GM12878 (cell line): ENCODE measurements at regions not wholly inside any gene's neighbourhood (a gene's known extent, or its start where the extent isn't known, plus 50 kb on each side); places are given as distances from the start of the nearest gene placed in this dataset.

Source experiments
- ATAC-seq: fragments of 200-7000 bp; cut with Tn5 transposase; 3 replicates; pipeline ENCODE4 v1.9.1; 2020; ENCODE audit warnings: mild to moderate bottlenecking, moderate library complexity
- BruUV-seq: library from RNA; stranded (reverse); fragments of 400-500 nt; replicated peaks from 2 replicates; lab custom pipeline; 2021; lab: Mats Ljungman, UMichigan
- CTCF ChIA-PET: fragments of 300-600 bp; sonication (Branson Sonifier 250); formaldehyde crosslinking; extraction: SDS; loops from one replicate; lab custom pipeline; 2021; ENCODE audit warnings: inconsistent platforms; lab: Yijun Ruan, JAX
- POLR2A ChIA-PET: fragments of 350-600 bp; formaldehyde crosslinking; extraction: SDS; loops from one replicate; lab custom pipeline; 2021; ENCODE audit warnings: inconsistent platforms; lab: Charles Lee
- RAD21 ChIA-PET: fragments of 300-600 bp; sonication (Branson Sonifier 250); formaldehyde crosslinking; loops from one replicate; lab custom pipeline; 2023; ENCODE audit warnings: antibody characterized with exemption; ENCODE audit not compliant: unreplicated experiment; lab: Charles Lee
- SMC1A ChIA-PET: fragments of 300-600 bp; sonication (Branson Sonifier 250); formaldehyde crosslinking; loops from one replicate; lab custom pipeline; 2023; ENCODE audit not compliant: unreplicated experiment, uncharacterized antibody; lab: Charles Lee
- DNase-seq: peaks from one replicate; pipeline ENCODE4 v3.0.0-alpha.2; 2011; ENCODE audit warnings: low read depth, low spot score
- FAIRE-seq: peaks from 3 replicates; lab custom pipeline; 2011; peaks lifted over from hg19 to GRCh38; lab: Jason Lieb, UNC
- H2AFZ ChIP-seq: 2 replicates; pipeline ENCODE4 v1.6.0; 2011; ENCODE audit warnings: low read depth, low read length, control low read depth; ENCODE audit not compliant: control insufficient read depth
- H3K27ac ChIP-seq: 2 replicates; pipeline ENCODE4 v1.5.1; 2011; ENCODE audit warnings: control low read depth; ENCODE audit not compliant: control insufficient read depth, insufficient read depth
- H3K27me3 ChIP-seq, 2 experiments: replicated peaks in 1 of 2; 2 replicates each; pipeline versions ENCODE4 v1.6.0 to v1.6.1; 2011; ENCODE audit warnings: low read length in 1 of 2; ENCODE audit not compliant: control insufficient read depth in 2 of 2, insufficient read depth in 2 of 2
- H3K36me3 ChIP-seq, 2 experiments: 2 replicates each; pipeline ENCODE4 v1.5.1; 2011; ENCODE audit warnings: low read length in 1 of 2; ENCODE audit not compliant: control insufficient read depth in 2 of 2, insufficient read depth in 2 of 2
- H3K4me1 ChIP-seq: 2 replicates; pipeline ENCODE4 v1.6.1; 2011; ENCODE audit warnings: mild to moderate bottlenecking, low read length, moderate library complexity, mixed read lengths; ENCODE audit not compliant: control insufficient read depth, insufficient read depth
- H3K4me2 ChIP-seq: 2 replicates; pipeline ENCODE4 v1.6.0; 2011; ENCODE audit warnings: control low read depth; ENCODE audit not compliant: control insufficient read depth, insufficient read depth
- H3K4me3 ChIP-seq: fragments of 200-600 bp; sonication (generic); 2 replicates; pipeline ENCODE4 v1.5.1; 2016
- H3K79me2 ChIP-seq: 2 replicates; pipeline ENCODE4 v1.6.0; 2011; ENCODE audit warnings: low read length; ENCODE audit not compliant: control insufficient read depth, insufficient read depth
- H3K9ac ChIP-seq: 2 replicates; pipeline ENCODE4 v1.8.0; 2011; ENCODE audit warnings: low read length, control low read depth, mixed read lengths; ENCODE audit not compliant: control insufficient read depth, insufficient read depth
- H3K9me3 ChIP-seq: replicated peaks from 3 replicates; pipeline ENCODE4 v1.5.1; 2011; ENCODE audit warnings: mild to moderate bottlenecking, low read length; ENCODE audit not compliant: control insufficient read depth, insufficient read depth
- H4K20me1 ChIP-seq: 2 replicates; pipeline ENCODE4 v1.6.0; 2011; ENCODE audit not compliant: control insufficient read depth, insufficient read depth
- JUNB ChIP-seq: IDR thresholded peaks from 2 replicates; pipeline ENCODE4 v1.6.1; 2016; ENCODE audit warnings: antibody characterized with exemption, mild to moderate bottlenecking
- MTA2 ChIP-seq: fragments of 450-650 bp; IDR thresholded peaks from 2 replicates; pipeline ENCODE4 v1.6.1; 2016; ENCODE audit warnings: low read depth, mild to moderate bottlenecking, moderate library complexity
- NFYB ChIP-seq: IDR thresholded peaks from 2 replicates; pipeline ENCODE4 v1.6.1; 2011; ENCODE audit warnings: low read depth, mild to moderate bottlenecking, low read length, improper control_type of control experiment, moderate library complexity; ENCODE audit not compliant: insufficient read depth
- SP1 ChIP-seq: IDR thresholded peaks from one replicate; pipeline ENCODE4 v1.6.1; 2011; ENCODE audit warnings: low read depth, low read length
- SPI1 ChIP-seq: IDR thresholded peaks from 2 replicates; pipeline ENCODE4 v1.6.1; 2011; ENCODE audit warnings: low read depth, mild to moderate bottlenecking, low read length, moderate library complexity, borderline replicate concordance; ENCODE audit not compliant: insufficient read depth
- WGBS: methylation state at CpG from one replicate; pipeline ENCODE4 v1.1.6; 2016; ENCODE audit warnings: low lambda C conversion rate; ENCODE audit not compliant: insufficient replicate concordance, insufficient coverage; ENCODE audit errors: missing lambda C conversion rate; 5-methylcytosine and 5-hydroxymethylcytosine counted together
- in situ Hi-C: fragments of 300-500 bp; cut with MboI; formaldehyde crosslinking; loops from 9 replicates; pipeline ENCODE4 v1.14.3; 2018; ENCODE audit warnings: mixed read lengths
- intact Hi-C: fragments of 100-400 bp; cut with micrococcal nuclease; formaldehyde crosslinking; loops from one replicate; pipeline ENCODE4 v1.14.2; 2022; ENCODE audit not compliant: unreplicated experiment
- TF ChIP-seq, protein P1 (sequence below): IDR thresholded peaks from 2 replicates; pipeline ENCODE4 v1.6.1; 2011; ENCODE audit warnings: mild to moderate bottlenecking, low read depth, low read length, moderate library complexity; ENCODE audit not compliant: insufficient replicate concordance

DNA sequence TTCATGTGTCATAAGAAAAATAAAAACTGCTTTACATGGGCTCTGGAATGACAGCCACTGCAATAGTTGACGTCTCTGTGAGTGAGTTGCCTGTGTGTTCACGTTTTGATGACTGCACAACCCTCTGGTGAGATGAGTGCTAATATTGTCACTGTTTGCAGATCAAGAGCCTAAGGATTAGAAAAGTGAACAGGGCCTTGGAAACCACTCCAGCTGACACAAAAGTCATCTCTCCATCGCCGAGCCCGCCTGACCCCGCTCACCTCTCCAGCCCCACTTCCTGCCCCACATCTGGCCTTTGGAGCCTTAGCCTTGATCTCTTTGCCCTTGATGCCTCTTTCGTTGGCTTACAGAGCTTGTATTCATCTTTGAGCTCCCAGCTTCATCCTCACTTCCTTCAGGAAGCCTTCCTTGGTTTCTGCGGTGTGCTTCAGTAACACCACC lies 351.7 kb downstream of the TCERG1L start:
- no peak overlapping the region for H2AFZ ChIP-seq
- ChIA-PET RAD21 (no interaction called here), SMC1A (no interaction called here), CTCF (no interaction called here), POLR2A (no interaction called here)
- intact Hi-C loops (no loop called here), in situ Hi-C loops (no loop called here)
- H3K79me2 ChIP-seq = no peaks in the 10 kb centered on the region
- no peaks in the 10 kb centered on the region for H3K9me3 ChIP-seq
- H3K4me1 ChIP-seq = no peaks in the 10 kb centered on the region
- DNase-seq (no peak), FAIRE-seq (no peak), ATAC-seq (no peak)
- no peak overlapping the region for H3K9ac ChIP-seq
- no TSS peak for BruUV-seq
- WGBS = 43% methylated on average over 8 of the region's 8 CpGs
- no peaks in the 10 kb centered on the region for H3K27me3 ChIP-seq
- H4K20me1 ChIP-seq = no peaks in the 10 kb centered on the region
- H3K4me2 ChIP-seq = no peak overlapping the region
- TF ChIP-seq JUNB = no peak
- H3K27ac ChIP-seq = no peak overlapping the region
- no peak overlapping the region for H3K4me3 ChIP-seq
- no peaks in the 10 kb centered on the region for H3K36me3 ChIP-seq

DNA sequence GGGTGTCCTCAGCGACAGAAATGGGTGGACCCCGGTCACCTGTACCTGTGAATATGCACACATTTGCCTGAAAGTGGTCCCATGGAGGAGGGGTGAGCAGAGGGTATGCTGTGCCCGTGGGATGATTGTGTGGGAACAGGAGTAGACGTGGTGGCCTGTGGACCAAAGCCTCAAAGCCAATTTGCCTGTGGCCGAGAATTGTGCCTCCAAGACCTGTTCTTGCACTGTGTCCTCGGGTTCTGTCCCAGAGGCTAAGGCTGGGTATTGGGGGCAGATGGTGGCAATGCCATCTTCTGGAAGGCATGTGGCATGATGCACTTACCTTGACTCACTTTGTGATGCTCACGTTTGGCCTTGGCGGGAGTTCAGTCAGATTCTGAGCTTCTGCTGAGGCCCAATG lies 351.0 kb downstream of the TCERG1L start:
- Histone ChIP-seq H3K9ac (no peak overlapping the region), H3K4me1 (no peaks in the 10 kb centered on the region), H3K27me3 (no peaks in the 10 kb centered on the region), H3K27ac (no peak overlapping the region), H3K9me3 (no peaks in the 10 kb centered on the region), H4K20me1 (no peaks in the 10 kb centered on the region), H3K4me3 (no peak overlapping the region), H3K4me2 (no peak overlapping the region), H2AFZ (no peak overlapping the region), H3K36me3 (no peaks in the 10 kb centered on the region), H3K79me2 (no peaks in the 10 kb centered on the region)
- intact Hi-C loops (no loop called here), in situ Hi-C loops (no loop called here)
- DNase-seq (no peak), FAIRE-seq (no peak), ATAC-seq (no peak)
- ChIA-PET SMC1A (no interaction called here), RAD21 (no interaction called here), POLR2A (no interaction called here), CTCF (no interaction called here)
- WGBS = 24% methylated on average over 8 of the region's 8 CpGs
- TF ChIP-seq SP1 (no peak), SPI1 (no peak), NFYB (no peak), MTA2 (no peak)
- TF ChIP-seq, protein P1, sequence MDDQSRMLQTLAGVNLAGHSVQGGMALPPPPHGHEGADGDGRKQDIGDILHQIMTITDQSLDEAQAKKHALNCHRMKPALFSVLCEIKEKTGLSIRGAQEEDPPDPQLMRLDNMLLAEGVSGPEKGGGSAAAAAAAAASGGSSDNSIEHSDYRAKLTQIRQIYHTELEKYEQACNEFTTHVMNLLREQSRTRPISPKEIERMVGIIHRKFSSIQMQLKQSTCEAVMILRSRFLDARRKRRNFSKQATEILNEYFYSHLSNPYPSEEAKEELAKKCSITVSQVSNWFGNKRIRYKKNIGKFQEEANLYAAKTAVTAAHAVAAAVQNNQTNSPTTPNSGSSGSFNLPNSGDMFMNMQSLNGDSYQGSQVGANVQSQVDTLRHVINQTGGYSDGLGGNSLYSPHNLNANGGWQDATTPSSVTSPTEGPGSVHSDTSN = no peak
- BruUV-seq = no TSS peak
